Kidney glomerular epithelial cell (primary cell): ENCODE measurements at regions not wholly inside any gene's neighbourhood (a gene's known extent, or its start where the extent isn't known, plus 50 kb on each side); places are given as distances from the start of the nearest gene placed in this dataset.

Experiments
- DNase-seq: peaks from one replicate; lab custom pipeline; 2025; lab: John Stamatoyannopoulos, UW

DNA sequence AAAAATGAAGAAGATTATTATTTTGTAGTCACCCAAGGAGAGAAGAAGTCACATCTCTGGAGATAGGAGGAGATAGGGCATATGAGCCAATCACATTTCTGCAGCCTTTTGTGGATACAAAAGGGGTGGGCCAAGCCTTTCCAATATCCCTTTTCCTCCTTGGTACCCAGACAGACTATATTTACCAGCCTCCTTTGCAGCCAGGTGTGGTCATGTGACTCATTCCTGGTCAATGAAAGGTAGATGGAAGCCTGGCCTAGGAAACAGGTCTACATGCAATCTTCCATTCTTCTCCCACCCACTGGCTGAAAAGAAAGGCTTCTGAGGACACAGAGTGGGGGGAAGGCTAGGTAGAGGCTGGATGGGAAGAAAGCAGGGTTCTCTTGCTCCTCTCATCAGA lies 58.1 kb upstream of the ERG start:
- DNase-seq = no peak

DNA sequence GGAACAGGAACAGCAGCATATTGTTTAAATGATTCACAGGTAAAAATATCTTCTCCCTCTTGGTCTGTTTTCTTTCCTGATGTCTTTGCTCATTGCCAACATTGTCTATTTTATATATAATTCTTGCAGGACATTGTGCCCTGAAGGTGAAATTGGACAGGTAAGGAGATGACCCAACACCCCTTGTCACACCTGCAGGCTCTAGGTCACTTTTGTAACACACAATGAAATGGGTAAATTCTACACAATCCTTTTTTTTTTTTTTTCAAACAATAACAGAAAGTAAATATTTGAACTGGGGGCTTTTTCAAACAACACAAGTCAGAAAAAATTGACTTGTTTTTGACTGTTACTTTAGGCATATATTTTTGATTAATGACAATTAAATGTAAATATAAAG lies 62.9 kb upstream of the ERG start:
- DNase-seq = no peak

DNA sequence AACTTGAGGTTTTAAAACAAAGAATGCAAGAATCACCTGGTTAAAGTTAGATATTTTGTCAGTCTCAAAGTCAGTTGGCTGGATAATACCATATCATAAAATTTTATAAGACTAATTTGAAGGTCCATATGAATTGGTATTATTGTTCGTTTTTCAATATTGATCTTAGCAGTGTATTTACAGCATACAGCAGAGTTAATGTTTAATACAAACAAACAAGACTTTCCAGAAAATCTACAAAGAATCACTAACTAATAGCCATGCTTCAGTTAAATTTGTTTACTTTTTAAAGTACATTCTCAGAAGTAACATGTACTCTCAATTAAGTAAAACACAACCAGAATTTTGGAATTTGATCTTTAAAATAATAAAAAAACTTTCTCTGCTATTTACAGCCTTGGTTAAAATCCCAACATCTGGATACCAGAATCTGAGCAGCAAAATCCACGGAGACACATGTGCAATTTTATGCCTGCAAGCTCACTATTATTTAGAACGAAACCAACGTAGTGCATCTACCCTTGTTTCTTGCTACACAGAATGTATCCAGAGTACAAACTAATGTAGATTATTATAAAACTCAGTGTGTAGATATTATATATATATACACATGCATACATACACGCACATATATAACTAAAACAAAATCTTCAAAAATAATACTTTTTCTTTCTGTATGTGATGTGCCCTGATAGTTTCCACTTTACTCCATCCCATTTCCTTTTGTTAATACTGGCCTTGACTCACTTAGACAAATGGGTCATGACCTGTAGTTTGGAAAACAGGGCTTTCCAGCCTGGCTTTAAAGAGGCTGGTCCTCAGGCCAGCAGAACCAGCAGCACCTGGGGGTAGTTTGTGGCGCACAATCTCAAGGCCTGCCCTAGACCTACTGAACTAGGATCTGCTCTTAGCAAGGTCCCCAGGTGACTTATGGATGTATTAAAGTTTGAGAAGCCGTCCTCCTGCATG lies 63.6 kb upstream of the ERG start:
- DNase-seq = no peak

DNA sequence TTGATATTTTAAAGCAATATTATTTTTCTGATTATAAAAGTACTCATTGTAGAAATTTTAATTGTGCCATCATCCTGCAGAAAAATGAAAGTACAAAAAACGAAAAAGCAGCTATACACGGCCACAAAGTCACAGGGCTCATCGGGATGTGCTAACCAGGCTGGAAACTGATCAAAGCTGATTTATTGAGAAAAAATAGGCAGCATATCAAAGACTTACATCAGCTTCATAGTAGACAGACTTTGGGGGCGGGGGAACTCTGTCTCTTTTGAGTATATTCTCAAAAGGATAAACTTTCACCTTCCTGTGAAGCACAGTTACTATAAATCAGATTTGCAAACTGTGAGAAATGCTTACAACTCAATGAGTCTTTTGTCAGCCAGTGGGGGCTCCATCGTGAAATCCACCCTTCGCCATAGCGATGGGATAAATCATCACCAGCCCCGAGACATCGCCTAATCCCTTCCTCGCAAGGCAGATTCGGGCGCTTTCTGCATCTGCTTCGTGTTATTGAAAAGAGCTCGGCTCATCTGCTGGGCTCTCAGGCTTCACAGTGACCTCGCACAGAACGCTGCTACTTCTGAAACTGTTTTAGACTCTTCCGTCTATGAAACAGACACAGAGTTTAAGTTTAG lies 69.2 kb upstream of the ERG start:
- no peak for DNase-seq

DNA sequence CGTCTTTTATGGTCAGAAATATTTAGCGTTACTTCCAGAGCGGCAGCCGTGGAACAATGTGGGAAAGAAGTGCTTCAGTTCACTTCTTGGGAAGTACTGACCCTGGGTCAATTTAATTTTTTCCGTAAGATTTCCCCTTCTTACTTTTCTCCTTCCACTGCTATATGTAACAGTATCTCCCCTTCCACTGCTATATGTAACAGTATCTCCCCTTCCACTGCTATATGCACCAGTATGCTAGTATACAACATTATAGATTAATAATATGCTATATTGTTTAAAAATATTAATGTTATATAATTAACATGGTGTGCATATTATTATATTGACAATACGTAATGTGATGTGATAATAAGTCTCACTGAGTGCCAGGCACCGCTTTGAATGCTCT lies 69.7 kb upstream of the ERG start:
- DNase-seq = no peak

DNA sequence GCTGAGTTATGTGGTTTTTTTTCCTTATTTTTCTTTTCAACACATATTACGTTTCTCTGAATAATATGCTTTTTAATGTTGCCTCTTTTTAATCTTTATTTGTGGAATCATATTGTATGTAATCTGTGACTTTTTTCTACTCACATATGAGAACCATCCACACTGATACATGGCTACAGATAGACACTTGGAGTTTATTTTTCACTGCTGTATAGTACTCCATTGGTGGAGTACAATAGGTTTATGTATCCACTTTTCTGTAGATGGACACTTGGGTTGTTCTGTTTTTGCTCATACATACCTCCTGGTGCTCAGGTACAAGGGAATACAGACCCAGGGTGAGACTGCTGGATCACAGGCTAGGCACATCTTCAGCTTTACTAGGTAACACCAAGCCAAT lies 71.5 kb upstream of the ERG start:
- DNase-seq = no peak

DNA sequence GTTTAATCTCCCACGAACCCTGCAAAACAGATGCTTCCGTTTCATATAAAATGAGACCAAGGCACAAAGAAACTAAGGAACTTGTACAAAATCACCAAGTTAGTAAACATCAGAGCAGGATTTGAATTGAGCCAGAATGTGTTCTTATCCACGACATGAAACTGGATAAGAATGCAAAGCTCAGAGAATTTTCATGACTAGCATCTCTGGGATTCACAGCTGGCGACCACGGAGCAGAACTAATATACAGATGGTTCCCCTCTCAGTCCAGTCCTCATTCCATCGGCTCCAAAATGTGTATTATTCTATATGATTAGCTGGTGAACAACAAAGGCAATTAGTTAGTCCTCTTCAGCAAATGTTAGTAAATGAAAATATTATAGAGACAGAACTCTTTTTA lies 72.3 kb upstream of the ERG start:
- DNase-seq = no peak

DNA sequence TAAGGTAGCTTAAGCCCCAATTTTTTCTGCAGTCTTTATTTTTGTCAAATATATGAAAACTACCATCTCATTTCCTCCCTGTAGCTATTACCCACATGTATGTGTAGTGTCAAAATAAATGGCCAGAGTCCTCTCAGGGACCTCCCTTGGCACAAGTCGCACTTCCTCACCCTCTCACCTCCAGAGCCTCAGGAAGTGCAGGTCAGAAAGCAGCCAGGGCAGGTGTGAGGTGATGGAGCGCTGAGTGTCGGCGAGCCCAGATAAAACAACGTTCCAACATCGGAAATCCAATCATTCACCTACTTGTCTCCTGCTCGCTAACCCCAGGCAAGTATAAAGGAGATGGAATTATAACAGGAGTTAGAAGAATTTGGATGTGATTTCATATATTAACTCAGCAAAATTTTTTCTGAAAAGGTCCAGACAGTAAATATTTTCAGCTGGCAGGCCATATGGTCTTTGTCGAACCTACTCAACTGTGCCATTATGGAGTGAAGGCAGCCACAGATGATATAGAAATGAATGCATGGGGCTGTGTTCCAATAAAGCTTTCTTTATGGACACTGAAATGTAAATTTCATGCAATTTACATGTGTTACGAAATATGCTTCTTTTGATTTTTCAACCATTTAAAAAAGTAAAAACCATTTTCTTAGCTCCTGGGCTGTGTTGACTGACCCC lies 76.8 kb upstream of the ERG start:
- DNase-seq = no peak

DNA sequence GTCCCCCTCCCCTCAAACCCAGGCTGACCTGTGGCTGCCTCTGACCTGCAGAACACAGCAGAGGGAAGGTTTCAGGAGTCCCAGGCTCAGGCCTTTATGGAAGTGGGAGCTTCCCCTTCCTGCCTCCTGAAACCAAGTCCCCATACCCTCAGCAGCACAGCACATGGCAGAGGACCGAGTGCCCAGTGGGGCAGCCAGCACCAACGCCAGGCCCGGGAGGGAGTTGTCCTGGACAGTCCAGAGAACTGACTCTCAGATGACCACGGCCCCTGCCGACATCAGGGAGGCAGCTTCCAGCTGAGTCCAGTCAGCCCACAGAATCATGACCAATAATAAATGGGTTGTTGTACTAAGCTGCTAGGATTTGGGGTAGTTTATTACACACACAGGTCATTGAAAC lies 79.6 kb upstream of the ERG start:
- no peak for DNase-seq

DNA sequence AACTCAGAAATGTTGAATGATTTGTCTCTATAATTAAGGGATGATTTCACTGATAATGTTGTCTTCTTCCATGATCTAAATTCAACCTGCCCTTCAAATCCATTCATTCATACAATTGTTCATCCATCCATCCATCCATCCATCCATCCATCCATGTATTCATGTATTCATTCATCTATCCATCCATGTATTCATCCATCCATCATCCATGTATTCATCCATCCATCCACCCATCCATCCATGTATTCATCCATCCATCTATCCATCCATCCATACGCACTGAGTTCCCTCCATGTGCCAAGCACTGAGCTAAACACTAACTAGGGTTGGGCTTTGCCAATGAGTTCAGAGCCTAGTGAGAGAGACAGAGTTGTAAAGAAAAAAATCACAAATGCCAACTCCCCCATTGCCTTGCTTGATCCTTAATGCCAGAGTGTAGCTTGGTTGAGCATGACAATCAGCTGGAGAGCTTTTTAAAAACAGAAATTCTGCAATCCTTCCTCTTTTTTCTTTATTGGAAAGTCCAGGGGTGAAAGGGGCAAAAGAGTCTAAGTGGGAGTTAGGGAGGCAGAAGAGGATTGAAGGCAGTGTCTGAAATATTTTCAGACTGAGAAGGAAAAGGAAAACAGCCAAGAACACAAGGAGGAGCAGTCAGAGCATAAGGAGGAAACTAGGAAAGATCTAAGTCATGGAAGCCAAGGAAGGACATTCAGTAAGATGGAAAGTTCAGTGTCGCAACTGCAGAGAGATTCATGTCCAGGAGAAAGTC lies 92.4 kb upstream of the ERG start:
- DNase-seq = no peak

DNA sequence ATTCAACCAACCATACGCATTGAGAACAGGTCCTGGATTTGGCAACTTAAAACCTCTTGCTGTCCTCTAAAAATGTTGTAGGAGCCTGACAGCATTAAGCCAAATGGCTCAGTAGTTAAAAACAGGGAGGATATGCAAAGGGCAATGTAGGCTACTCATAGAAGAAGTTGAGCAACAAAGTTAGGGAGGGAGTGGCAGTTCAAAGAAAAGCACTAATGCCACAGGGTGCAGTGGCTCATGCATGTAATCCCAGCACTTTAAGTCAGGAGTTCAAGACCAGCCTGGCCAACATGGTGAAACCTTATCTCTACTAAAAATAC lies 92.9 kb upstream of the ERG start:
- no peak for DNase-seq

DNA sequence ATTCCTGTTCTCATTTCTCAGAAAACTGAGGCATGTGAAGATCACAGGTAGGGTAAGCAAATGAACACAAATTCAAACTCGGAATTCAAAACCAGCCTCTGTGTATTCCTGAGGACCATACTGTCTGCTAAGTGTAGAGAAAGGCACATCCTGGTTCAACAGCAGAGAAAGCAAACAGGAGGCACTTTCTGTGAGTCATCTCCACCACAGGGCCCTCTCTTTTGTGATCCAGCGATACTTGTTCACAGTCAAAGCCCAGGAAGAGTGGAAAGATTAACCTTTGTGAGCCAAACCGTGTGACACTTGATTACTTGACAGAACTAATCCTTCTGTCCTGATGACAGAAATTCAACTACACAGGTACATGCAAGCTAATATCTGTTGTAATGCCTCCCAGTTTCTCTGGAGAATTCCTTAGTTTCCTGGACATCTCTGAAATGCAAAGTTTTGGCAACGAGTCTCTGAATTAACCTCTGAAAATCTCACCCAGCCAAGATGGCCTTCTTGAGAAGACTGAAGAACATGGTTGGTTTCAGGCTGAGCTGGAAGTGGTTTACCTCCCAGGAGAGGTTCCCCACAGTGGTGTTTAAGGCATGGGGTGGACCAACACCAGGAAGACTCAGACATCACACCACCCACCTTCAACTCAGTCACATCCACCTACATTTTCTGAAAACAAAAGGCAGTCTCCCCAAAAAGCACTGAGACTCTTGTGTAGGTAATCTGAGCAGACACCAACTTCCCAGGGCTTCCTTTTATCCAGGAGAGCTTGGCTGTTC lies 98.2 kb upstream of the ERG start:
- DNase-seq = no peak

DNA sequence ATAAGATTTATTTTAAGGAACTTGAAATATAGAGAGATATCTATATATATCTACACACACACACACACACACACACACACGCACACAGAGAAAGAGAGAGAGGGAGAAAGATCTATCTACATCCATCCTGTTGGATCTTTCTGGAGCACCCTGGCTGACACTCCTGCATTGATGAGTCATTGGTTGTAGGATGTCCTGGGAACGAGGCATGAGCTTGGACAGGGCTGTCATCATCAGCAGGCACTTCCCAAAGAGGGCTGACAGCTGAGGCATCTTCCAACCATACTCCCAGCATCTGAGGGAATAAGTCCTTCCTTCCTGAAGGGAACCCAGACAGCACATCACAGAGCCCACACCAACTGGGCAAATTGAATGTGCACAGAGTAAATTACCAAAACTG lies 99.1 kb upstream of the ERG start:
- DNase-seq = no peak

DNA sequence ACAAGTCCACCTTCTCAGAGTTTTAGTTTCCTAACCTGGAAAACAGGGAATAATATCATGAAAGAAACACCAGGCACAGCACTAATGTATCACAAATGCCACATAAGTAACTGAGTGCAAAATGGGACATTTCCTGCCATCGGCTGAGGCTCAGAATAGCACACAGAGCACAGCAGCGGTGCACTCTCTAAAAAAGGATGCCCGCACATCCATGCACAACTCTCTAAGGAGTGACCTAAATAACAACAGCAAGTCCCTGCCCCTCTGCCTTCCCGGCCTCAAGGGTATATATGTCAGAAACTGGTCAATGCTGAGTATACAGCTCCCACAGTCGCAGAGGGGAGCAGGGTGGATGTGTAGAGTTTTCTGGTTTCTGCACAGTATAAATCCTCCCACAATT lies 100.1 kb upstream of the ERG start:
- DNase-seq = no peak

DNA sequence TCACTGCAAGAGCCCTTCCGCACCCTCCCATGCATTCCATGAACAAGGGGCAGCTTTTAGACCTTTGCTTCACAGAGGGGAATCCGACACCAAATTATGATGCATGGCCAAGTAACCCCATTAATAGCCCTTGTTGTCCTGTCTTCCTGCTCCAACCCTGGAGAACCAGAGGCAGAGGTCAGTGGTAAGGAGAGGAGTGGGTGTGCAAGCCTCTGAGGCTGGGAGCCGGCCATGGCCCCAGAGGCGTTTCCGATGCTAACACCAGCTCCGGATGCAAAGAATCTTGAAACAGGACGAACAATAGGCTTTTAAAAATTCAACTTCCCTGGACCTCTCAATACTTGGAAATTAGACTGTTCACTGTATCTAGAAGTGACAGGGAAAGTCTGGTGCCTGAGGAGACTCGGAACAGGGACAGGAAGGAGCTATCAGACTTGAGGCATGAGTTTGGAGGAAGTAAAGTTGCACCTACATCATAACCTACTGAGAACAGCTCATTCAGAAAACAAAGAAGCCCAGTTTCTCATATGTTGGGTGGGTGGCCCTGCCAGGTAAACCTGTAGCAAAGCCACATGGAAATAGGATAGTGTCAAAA lies 101.2 kb upstream of the ERG start:
- no peak for DNase-seq

DNA sequence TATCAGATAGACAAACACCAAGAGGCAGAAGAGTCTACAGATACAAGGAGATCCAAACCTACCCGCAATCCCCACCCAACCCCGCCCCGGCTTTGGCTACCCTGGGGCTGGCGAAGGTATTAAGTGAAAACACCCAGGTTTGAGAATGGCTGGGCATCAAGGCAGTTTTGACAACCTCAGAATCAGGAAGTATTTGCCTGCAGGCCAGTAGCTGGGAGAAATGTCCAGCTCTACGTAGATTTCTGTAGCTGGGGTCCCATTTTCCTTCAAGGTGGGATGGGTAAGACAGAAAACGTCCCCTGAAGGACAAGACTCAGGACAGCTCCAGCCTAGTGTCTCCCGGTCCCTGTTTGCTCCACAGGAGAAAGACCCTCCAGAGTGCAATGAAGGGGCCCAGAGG lies 101.8 kb upstream of the ERG start:
- DNase-seq = no peak

DNA sequence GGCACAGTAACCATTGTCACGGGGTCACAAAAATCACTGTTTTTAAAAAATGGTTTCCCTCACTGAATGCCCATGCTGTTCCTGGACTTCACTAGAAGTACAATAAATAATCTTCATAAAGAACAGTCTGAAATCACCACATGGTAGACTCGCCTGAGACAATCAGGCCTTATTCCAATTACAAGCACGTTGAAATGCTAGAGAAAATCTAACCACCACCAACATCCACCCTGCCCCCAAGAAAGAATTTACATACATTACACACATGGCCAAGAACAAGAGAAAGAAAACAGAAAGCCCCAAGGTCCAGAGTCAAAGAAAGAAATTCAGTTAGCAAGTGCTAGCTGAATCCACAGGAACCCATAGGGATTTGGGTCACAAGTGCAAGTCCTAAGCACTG lies 107.0 kb upstream of the ERG start:
- no peak for DNase-seq

DNA sequence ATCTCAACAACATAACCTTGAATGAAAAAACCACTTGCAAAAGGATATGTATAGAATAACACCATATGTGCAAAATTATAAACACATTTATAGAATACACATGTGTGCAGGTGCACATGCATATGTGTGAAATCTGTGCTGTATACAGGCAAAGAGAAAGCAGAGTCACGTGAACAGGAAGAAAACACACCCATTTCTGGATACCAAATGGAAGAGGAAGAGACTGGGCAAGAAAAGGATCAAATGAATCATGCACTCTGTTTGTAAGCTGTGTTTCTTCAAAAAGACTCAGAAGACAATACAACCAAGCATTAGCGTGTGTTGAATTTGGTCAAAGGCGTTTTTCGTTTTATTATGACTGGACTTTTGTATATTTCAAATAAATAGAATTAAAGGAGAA lies 111.3 kb upstream of the ERG start:
- DNase-seq = no peak

DNA sequence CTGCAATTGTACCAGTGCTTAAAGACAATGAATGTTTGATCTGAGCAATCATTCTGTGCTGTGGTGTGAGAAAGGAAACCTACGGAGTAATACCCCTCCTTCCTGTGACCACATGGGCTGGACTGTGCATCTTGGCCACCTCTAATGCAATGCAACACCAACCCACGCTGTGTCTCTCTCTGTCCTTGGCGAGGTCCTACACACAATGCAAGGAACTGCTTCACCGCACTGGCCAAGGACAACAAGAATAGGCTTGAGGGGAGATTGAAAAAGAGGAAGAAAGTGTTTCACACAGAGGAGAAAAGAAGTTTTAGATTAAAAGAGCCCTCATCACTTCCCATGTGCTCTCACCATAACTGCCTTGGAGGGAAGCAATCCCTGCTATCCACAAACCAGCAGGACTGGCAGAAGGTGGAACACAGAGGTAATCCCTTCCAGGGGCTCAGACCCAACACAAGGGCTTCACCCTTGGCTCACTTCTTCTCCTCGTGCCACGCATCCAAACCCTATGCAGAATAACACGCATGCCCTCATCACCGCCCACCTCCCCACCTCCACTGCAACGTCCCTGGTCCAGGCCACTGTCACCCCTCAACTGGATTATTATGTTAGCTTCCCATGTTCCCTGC lies 112.5 kb upstream of the ERG start:
- DNase-seq = no peak

DNA sequence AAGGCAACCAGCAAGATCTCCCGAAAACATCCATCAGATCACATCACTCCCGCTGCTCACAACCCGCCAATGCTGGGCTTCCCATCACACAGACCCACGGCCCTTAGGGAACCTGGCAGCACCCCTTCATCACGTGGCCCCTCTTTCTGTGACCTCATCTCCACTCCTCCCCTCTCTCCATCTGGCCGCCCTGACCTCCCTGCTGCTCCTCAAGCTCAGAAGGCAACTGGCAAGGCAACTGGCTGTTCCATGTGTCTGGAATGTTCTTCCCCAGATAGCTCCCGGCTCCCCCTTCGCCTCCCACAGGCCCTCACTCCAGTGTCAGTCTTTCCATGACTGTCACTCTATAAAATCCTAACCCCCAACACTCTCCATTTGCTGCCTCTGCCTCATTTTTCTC lies 113.0 kb upstream of the ERG start:
- no peak for DNase-seq

DNA sequence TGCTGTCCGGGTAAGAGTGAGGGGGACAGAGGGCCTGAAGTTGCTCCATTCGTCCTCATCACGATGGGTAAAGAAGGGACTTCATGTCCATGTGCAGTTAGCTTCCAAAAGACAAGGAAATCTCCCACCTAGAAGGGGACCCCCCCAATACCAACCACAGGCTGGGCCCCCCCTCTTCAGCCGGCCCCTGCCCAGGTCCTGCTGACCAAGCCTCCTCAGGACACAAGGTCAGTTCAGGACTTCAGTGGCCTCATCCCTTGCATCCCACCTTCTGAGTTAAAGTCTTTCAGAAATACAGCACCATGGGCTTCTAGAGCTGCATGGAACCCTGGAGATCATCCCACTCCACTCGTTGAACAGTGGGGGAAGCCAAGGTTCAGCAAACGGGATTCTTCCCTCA lies 115.4 kb upstream of the ERG start:
- DNase-seq = no peak
